ENCODE measurements at regions not wholly inside any gene's neighbourhood (a gene's known extent, or its start where the extent isn't known, plus 50 kb on each side); places are given as distances from the start of the nearest gene placed in this dataset.

DNA sequence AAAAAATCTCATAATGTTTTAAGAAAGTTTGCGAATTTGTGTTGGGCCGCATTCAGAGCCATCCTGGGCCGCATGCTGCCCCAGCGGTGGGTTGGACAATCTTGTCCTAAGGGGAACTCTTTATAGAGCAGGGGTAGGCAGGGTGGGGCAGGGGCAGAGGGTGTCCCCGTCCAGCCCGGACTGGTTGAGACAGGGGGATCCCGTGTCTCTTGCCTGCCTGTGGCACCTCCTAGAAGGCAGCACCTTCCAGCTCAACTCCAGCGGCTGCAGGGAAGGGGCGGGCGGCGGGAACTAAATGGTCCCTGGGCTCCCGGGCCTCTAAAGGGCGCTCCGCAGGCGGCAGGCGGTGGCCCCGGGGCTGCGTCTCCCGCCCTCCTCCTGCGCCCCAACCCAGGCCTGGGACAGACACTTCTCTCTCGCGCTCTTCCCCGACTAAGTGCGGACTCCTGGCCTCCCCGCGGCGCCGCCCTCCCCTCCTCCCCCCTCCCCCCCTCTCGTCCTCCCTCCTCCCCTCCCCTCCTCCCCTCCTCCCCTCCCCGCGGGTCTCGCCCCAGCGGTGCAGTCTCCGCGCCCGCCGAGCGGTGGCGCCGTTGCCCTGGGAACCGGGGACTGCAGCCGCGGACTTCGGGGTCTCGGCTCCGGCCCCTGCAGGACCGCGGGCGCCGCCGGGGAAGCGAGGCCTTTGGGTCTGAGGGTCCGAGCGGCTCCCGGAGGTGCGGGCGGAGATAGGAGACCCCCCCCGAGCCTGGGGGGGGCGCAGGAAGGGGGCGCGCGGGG lies 132.6 kb downstream of the MRPL36 start:
- no peak for TF ChIP-seq TCF12 (IDR thresholded peaks at IDR 0.05; ENCODE audit: low read depth)
- no peak for TF ChIP-seq FOXM1 (IDR thresholded peaks at IDR 0.05; ENCODE audit: borderline replicate concordance, low read depth)
- TF ChIP-seq EP300 (IDR thresholded peaks at IDR 0.05; ENCODE audit: borderline replicate concordance): no peak
- TF ChIP-seq, protein P1, sequence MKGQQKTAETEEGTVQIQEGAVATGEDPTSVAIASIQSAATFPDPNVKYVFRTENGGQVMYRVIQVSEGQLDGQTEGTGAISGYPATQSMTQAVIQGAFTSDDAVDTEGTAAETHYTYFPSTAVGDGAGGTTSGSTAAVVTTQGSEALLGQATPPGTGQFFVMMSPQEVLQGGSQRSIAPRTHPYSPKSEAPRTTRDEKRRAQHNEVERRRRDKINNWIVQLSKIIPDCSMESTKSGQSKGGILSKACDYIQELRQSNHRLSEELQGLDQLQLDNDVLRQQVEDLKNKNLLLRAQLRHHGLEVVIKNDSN (IDR thresholded peaks at IDR 0.05): no peak
- TF ChIP-seq RAD21 (IDR thresholded peaks at IDR 0.05; ENCODE audit: low read depth): peak; percentile 68
- TF ChIP-seq NFIC (IDR thresholded peaks at IDR 0.05): no peak
- TF ChIP-seq TAF1 (IDR thresholded peaks at IDR 0.05; ENCODE audit: low read depth): no peak
- TF ChIP-seq ZBTB7A (IDR thresholded peaks at IDR 0.05; ENCODE audit: low read depth): no peak

DNA sequence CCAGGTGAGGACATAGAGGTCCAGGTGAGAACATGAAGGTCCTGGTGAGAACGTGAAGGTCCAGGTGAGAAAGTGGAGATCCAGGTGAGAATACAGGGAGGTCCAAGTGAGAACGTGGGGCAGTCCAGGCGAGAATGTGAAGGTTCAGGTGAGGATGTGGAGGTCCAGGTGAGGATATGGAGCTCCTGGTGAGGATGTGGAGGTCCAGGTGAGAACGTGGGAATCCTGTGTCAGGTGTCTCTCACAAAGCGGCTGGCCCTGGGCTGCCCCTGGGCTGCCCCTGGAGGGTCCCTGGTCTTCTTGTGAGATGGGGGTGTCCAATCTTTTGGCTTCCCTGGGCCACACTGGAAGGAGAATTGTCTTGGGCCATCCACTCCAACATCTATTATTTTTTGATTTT lies 133.4 kb downstream of the MRPL36 start:
- TF ChIP-seq FOXM1 (IDR thresholded peaks at IDR 0.05; ENCODE audit: borderline replicate concordance, low read depth) (no peak), TCF12 (IDR thresholded peaks at IDR 0.05; ENCODE audit: low read depth) (no peak), EP300 (IDR thresholded peaks at IDR 0.05; ENCODE audit: borderline replicate concordance) (no peak)
- TF ChIP-seq, protein P2, sequence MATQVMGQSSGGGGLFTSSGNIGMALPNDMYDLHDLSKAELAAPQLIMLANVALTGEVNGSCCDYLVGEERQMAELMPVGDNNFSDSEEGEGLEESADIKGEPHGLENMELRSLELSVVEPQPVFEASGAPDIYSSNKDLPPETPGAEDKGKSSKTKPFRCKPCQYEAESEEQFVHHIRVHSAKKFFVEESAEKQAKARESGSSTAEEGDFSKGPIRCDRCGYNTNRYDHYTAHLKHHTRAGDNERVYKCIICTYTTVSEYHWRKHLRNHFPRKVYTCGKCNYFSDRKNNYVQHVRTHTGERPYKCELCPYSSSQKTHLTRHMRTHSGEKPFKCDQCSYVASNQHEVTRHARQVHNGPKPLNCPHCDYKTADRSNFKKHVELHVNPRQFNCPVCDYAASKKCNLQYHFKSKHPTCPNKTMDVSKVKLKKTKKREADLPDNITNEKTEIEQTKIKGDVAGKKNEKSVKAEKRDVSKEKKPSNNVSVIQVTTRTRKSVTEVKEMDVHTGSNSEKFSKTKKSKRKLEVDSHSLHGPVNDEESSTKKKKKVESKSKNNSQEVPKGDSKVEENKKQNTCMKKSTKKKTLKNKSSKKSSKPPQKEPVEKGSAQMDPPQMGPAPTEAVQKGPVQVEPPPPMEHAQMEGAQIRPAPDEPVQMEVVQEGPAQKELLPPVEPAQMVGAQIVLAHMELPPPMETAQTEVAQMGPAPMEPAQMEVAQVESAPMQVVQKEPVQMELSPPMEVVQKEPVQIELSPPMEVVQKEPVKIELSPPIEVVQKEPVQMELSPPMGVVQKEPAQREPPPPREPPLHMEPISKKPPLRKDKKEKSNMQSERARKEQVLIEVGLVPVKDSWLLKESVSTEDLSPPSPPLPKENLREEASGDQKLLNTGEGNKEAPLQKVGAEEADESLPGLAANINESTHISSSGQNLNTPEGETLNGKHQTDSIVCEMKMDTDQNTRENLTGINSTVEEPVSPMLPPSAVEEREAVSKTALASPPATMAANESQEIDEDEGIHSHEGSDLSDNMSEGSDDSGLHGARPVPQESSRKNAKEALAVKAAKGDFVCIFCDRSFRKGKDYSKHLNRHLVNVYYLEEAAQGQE (IDR thresholded peaks at IDR 0.05; ENCODE audit: low read depth): no peak

DNA sequence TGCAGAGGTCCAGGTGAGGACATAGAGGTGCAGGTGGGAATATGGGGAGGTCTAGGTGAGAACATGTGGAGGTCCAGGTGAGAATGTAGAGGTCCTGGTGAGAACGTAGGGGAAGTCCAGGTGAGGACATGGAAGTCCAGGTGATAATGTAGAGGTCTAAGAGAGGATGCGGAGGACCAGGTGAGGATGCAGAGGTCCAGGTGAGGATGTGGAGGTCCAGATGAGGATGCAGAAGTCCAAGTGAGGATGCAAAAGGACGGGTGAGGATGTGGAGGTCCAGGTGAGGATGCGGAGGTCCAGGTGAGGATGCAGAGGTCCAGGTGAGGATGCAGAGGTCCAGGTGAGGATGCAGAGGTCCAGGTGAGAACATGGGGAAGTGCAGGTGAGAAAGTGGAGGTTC lies 133.8 kb downstream of the MRPL36 start:
- TF ChIP-seq, protein P3, sequence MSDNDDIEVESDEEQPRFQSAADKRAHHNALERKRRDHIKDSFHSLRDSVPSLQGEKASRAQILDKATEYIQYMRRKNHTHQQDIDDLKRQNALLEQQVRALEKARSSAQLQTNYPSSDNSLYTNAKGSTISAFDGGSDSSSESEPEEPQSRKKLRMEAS (IDR thresholded peaks at IDR 0.05): no peak
- TF ChIP-seq, protein P2 (IDR thresholded peaks at IDR 0.05; ENCODE audit: low read depth): no peak
- TF ChIP-seq YY1 (IDR thresholded peaks at IDR 0.05; ENCODE audit: low read depth): no peak
- no peak for TF ChIP-seq NFIC (IDR thresholded peaks at IDR 0.05)
- TF ChIP-seq TAF1 (IDR thresholded peaks at IDR 0.05; ENCODE audit: low read depth): no peak
- TF ChIP-seq FOXM1 (IDR thresholded peaks at IDR 0.05; ENCODE audit: borderline replicate concordance, low read depth): no peak
- TF ChIP-seq CREB1 (IDR thresholded peaks at IDR 0.05; ENCODE audit: low read depth): no peak
- TF ChIP-seq TEAD4 (IDR thresholded peaks at IDR 0.05): no peak
- no peak for TF ChIP-seq CEBPB (IDR thresholded peaks at IDR 0.05)

DNA sequence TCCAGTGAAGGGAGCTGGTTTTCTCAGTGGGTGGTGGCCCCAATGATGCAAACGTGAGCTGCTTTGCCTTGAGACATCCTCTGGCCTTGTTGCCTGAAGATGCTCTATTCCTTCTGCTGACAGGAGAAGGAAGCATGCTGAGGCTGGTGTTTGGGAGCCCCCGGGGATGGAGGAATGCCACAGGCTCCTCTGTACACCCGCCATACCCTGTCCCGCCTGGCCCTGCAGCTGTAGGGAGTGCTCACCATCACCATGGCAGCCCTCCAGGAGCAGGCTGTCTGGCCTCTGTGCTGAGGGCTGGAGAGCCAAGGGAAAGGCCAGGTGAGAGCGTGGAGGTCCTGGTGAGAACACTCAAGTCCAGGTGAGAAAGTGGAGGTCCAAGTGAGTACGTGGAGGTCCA lies 134.4 kb downstream of the MRPL36 start:
- TF ChIP-seq, protein P2 (IDR thresholded peaks at IDR 0.05; ENCODE audit: low read depth): no peak
- TF ChIP-seq EP300 (IDR thresholded peaks at IDR 0.05; ENCODE audit: borderline replicate concordance): no peak
- TF ChIP-seq CREB1 (IDR thresholded peaks at IDR 0.05; ENCODE audit: low read depth): no peak
- no peak for TF ChIP-seq YY1 (IDR thresholded peaks at IDR 0.05; ENCODE audit: low read depth)
- no peak for TF ChIP-seq TAF1 (IDR thresholded peaks at IDR 0.05; ENCODE audit: low read depth)
- no peak for TF ChIP-seq CEBPB (IDR thresholded peaks at IDR 0.05)
- TF ChIP-seq NFIC (IDR thresholded peaks at IDR 0.05): no peak
- TF ChIP-seq RAD21 (IDR thresholded peaks at IDR 0.05; ENCODE audit: low read depth): no peak

DNA sequence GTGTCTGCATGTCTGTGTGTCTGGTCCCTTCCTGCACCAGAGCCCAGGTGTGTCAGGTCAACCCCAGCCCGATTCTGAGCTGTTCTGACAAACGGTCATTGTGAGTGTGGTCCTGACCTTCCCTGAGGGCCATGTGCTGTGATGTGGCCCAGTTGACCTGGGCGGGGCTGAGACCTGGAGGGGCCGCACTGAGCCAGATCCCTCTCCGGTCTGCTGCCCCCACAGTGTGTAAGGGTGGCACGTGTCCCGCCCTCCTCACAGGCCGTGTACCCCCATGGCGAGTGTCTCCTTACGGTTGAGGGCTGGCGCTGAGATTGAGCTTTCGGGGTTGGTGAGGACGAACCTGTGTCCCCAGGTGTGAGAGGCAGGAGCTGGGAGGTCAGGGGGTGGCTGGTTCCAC lies 136.5 kb downstream of the MRPL36 start:
- no peak for TF ChIP-seq TEAD4 (IDR thresholded peaks at IDR 0.05)
- no peak for TF ChIP-seq TCF12 (IDR thresholded peaks at IDR 0.05; ENCODE audit: low read depth)
- no peak for TF ChIP-seq TAF1 (IDR thresholded peaks at IDR 0.05; ENCODE audit: low read depth)
- no peak for TF ChIP-seq NFIC (IDR thresholded peaks at IDR 0.05)
- no peak for TF ChIP-seq ZBTB7A (IDR thresholded peaks at IDR 0.05; ENCODE audit: low read depth)
- no peak for TF ChIP-seq CREB1 (IDR thresholded peaks at IDR 0.05; ENCODE audit: low read depth)
- no peak for TF ChIP-seq FOXM1 (IDR thresholded peaks at IDR 0.05; ENCODE audit: borderline replicate concordance, low read depth)
- no peak for TF ChIP-seq EP300 (IDR thresholded peaks at IDR 0.05; ENCODE audit: borderline replicate concordance)
- no peak for TF ChIP-seq EGR1 (IDR thresholded peaks at IDR 0.05)
- TF ChIP-seq, protein P2 (IDR thresholded peaks at IDR 0.05; ENCODE audit: low read depth): no peak
- TF ChIP-seq YY1 (IDR thresholded peaks at IDR 0.05; ENCODE audit: low read depth): no peak
- TF ChIP-seq, protein P1 (IDR thresholded peaks at IDR 0.05): no peak
- TF ChIP-seq, protein P3 (IDR thresholded peaks at IDR 0.05): no peak
- no peak for TF ChIP-seq CEBPB (IDR thresholded peaks at IDR 0.05)
- TF ChIP-seq RAD21 (IDR thresholded peaks at IDR 0.05; ENCODE audit: low read depth): no peak
